ENCODE measurements at regions not wholly inside any gene's neighbourhood (a gene's known extent, or its start where the extent isn't known, plus 50 kb on each side); places are given as distances from the start of the nearest gene placed in this dataset.

GRCh38 chr3:159865041-159865579 lies 123.5 kb upstream of the IL12A start (continued):
- TF ChIP-seq, protein P1, sequence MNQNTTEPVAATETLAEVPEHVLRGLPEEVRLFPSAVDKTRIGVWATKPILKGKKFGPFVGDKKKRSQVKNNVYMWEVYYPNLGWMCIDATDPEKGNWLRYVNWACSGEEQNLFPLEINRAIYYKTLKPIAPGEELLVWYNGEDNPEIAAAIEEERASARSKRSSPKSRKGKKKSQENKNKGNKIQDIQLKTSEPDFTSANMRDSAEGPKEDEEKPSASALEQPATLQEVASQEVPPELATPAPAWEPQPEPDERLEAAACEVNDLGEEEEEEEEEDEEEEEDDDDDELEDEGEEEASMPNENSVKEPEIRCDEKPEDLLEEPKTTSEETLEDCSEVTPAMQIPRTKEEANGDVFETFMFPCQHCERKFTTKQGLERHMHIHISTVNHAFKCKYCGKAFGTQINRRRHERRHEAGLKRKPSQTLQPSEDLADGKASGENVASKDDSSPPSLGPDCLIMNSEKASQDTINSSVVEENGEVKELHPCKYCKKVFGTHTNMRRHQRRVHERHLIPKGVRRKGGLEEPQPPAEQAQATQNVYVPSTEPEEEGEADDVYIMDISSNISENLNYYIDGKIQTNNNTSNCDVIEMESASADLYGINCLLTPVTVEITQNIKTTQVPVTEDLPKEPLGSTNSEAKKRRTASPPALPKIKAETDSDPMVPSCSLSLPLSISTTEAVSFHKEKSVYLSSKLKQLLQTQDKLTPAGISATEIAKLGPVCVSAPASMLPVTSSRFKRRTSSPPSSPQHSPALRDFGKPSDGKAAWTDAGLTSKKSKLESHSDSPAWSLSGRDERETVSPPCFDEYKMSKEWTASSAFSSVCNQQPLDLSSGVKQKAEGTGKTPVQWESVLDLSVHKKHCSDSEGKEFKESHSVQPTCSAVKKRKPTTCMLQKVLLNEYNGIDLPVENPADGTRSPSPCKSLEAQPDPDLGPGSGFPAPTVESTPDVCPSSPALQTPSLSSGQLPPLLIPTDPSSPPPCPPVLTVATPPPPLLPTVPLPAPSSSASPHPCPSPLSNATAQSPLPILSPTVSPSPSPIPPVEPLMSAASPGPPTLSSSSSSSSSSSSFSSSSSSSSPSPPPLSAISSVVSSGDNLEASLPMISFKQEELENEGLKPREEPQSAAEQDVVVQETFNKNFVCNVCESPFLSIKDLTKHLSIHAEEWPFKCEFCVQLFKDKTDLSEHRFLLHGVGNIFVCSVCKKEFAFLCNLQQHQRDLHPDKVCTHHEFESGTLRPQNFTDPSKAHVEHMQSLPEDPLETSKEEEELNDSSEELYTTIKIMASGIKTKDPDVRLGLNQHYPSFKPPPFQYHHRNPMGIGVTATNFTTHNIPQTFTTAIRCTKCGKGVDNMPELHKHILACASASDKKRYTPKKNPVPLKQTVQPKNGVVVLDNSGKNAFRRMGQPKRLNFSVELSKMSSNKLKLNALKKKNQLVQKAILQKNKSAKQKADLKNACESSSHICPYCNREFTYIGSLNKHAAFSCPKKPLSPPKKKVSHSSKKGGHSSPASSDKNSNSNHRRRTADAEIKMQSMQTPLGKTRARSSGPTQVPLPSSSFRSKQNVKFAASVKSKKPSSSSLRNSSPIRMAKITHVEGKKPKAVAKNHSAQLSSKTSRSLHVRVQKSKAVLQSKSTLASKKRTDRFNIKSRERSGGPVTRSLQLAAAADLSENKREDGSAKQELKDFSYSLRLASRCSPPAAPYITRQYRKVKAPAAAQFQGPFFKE (tag by site-specific recombination; IDR thresholded peaks at IDR 0.05; ENCODE audit: borderline replicate concordance): no peak
- TF ChIP-seq KLF1 (tag by site-specific recombination; IDR thresholded peaks at IDR 0.05) (no peak), RBAK (tag by site-specific recombination; IDR thresholded peaks at IDR 0.05) (no peak), ZFP41 (tag by site-specific recombination; IDR thresholded peaks at IDR 0.05; ENCODE audit: borderline replicate concordance) (no peak), ZNF138 (tag by site-specific recombination; IDR thresholded peaks at IDR 0.05; ENCODE audit: borderline replicate concordance) (no peak), ZNF776 (tag by site-specific recombination; IDR thresholded peaks at IDR 0.05; ENCODE audit: borderline replicate concordance) (no peak), ZNF561 (tag by site-specific recombination; IDR thresholded peaks at IDR 0.05; ENCODE audit: borderline replicate concordance) (no peak), PRDM4 (tag by site-specific recombination; IDR thresholded peaks at IDR 0.05) (peak; percentile 87), ZBTB17 (tag by site-specific recombination; IDR thresholded peaks at IDR 0.05) (peak; percentile 52), ZNF223 (tag by site-specific recombination; IDR thresholded peaks at IDR 0.05) (no peak), SP2 (tag by site-specific recombination; IDR thresholded peaks at IDR 0.05) (no peak), ZFP3 (tag by site-specific recombination; IDR thresholded peaks at IDR 0.05; ENCODE audit: low read depth) (no peak), ZNF48 (tag by site-specific recombination; IDR thresholded peaks at IDR 0.05) (no peak), PRDM1 (tag by site-specific recombination; IDR thresholded peaks at IDR 0.05) (no peak), ZNF626 (tag by site-specific recombination; IDR thresholded peaks at IDR 0.05) (no peak), ZNF560 (tag by site-specific recombination; IDR thresholded peaks at IDR 0.05; ENCODE audit: borderline replicate concordance) (no peak), SETDB1 (IDR thresholded peaks at IDR 0.05; ENCODE audit: insufficient read length, low read length) (no peak), OVOL3 (tag by site-specific recombination; IDR thresholded peaks at IDR 0.05) (peak; percentile 73; the same call in 1 of the 2 replicates), ZBTB21 (tag by site-specific recombination; IDR thresholded peaks at IDR 0.05) (no peak), ZNF623 (tag by site-specific recombination; IDR thresholded peaks at IDR 0.05) (no peak), SP3 (tag by site-specific recombination; IDR thresholded peaks at IDR 0.05) (0 out of 2 replicates have a peak, but pooled peaks have one; percentile 18), ZNF211 (tag by site-specific recombination; IDR thresholded peaks at IDR 0.05; ENCODE audit: low read depth) (no peak), ZNF335 (tag by site-specific recombination; conservative IDR thresholded peaks at IDR 0.05) (no peak), ZNF580 (tag by site-specific recombination; IDR thresholded peaks at IDR 0.05) (peak; percentile 50; the same call in 1 of the 2 replicates), PRDM6 (tag by site-specific recombination; IDR thresholded peaks at IDR 0.05) (peak; percentile 97), ZNF394 (tag by site-specific recombination; IDR thresholded peaks at IDR 0.05; ENCODE audit: borderline replicate concordance) (no peak), YY1 (tag by site-specific recombination; IDR thresholded peaks at IDR 0.05) (0 out of 2 replicates have a peak, but pooled peaks have one; percentile 13)
- TF ChIP-seq, protein P2, sequence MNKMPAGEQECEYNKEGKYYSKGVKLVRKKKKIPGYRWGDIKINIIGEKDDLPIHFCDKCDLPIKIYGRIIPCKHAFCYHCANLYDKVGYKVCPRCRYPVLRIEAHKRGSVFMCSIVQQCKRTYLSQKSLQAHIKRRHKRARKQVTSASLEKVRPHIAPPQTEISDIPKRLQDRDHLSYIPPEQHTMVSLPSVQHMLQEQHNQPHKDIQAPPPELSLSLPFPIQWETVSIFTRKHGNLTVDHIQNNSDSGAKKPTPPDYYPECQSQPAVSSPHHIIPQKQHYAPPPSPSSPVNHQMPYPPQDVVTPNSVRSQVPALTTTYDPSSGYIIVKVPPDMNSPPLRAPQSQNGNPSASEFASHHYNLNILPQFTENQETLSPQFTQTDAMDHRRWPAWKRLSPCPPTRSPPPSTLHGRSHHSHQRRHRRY (tag by site-specific recombination; IDR thresholded peaks at IDR 0.05): no peak

All from HEK293 (cell line).